WTC11 (cell line): ENCODE measurements at regions not wholly inside any gene's neighbourhood (a gene's known extent, or its start where the extent isn't known, plus 50 kb on each side); places are given as distances from the start of the nearest gene placed in this dataset.

Experiments
- CREM ChIP-seq: sonication (generic); formaldehyde crosslinking; IDR thresholded peaks from 2 replicates; pipeline ENCODE4 v1.8.1; 2022; ENCODE audit warnings: mild to moderate bottlenecking, missing genetic modification reagents, moderate library complexity
- CTCF ChIP-seq: fragments of 200-600 bp; IDR thresholded peaks from 2 replicates; pipeline ENCODE4 v1.8.0; 2022; ENCODE audit warnings: antibody characterized with exemption
- NR2C2 ChIP-seq: sonication (generic); formaldehyde crosslinking; IDR thresholded peaks from 2 replicates; pipeline ENCODE4 v1.8.0; 2022; ENCODE audit warnings: mild to moderate bottlenecking, missing genetic modification reagents
- SP1 ChIP-seq: sonication (generic); formaldehyde crosslinking; conservative IDR thresholded peaks from 2 replicates; pipeline ENCODE4 v1.8.1; 2022; ENCODE audit warnings: missing genetic modification reagents

GRCh38 chr6:155676346-155676745 lies 220.7 kb upstream of the NOX3 start:
- TF ChIP-seq CREM (CRISPR knock-in tag) (no peak), SP1 (CRISPR knock-in tag) (no peak), CTCF (no peak), NR2C2 (no peak)
